NCI-H128 (cell line): ENCODE measurements at regions not wholly inside any gene's neighbourhood (a gene's known extent, or its start where the extent isn't known, plus 50 kb on each side); places are given as distances from the start of the nearest gene placed in this dataset.
A peak's percentile ranks its signal among the peaks of the same experiment; 100 is the strongest.
"Not testable (repeated sequence)": the region's sequence is repeated elsewhere in the genome, so short reads cannot be mapped to it uniquely, and the experiment has no call there.

Experiments used
- DNase-seq: peaks from one replicate; lab custom pipeline; 2025; ENCODE audit not compliant: unreplicated experiment; lab: John Stamatoyannopoulos, UW

GRCh38 chr10:36462194-36462593, 663.2 kb upstream of the ANKRD30A start:
- no peak for DNase-seq

- not testable (repeated sequence) for DNase-seq
Observed at GRCh38 chr10:36458437-36458836, 667.0 kb upstream of the ANKRD30A start.

- no peak for DNase-seq
Observed at GRCh38 chr10:36457751-36458150, 667.6 kb upstream of the ANKRD30A start.

GRCh38 chr10:36455526-36456133, 669.8 kb upstream of the ANKRD30A start:
- no peak for DNase-seq

DNA sequence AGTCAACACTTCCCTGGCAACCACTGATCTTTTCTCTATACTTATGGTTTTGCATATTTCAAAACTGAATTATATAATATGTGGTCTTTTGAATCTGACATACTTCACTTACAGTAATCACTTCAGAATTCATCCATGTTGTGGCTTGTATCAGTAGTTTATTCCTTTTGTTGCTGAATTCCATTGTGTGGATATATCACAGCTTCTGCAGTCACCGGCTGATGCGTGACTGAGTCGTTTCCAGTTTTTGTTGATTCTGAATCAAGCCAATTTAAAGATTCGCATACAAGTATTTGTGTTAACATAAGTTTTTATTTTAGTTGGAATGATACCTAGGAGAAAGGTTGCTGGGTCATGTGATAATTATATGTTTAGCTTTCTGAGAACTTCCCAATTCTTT, 672.5 kb upstream of the ANKRD30A start:
- DNase-seq: no peak

GRCh38 chr10:36451391-36451970, 673.9 kb upstream of the ANKRD30A start:
- DNase-seq: no peak

DNA sequence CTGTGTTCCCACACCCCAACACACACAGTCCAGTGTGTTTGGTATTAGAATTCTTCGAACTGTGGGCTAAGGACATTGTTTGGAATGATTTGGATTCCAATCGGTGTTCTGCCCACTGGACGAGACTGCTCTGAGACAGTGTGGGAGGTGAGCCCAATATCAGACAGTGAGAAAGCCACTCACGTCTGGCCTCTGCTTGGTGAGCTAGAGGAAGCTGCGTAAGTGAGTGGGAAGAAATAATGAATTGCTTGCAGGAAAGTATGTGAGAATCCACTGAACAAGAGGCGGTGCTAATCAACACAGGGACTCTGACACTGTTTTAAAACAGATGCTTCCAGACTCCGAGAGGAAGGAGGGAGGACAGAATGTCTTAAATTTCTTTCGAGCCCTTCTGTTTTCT, 675.0 kb upstream of the ANKRD30A start:
- DNase-seq: no peak

DNA sequence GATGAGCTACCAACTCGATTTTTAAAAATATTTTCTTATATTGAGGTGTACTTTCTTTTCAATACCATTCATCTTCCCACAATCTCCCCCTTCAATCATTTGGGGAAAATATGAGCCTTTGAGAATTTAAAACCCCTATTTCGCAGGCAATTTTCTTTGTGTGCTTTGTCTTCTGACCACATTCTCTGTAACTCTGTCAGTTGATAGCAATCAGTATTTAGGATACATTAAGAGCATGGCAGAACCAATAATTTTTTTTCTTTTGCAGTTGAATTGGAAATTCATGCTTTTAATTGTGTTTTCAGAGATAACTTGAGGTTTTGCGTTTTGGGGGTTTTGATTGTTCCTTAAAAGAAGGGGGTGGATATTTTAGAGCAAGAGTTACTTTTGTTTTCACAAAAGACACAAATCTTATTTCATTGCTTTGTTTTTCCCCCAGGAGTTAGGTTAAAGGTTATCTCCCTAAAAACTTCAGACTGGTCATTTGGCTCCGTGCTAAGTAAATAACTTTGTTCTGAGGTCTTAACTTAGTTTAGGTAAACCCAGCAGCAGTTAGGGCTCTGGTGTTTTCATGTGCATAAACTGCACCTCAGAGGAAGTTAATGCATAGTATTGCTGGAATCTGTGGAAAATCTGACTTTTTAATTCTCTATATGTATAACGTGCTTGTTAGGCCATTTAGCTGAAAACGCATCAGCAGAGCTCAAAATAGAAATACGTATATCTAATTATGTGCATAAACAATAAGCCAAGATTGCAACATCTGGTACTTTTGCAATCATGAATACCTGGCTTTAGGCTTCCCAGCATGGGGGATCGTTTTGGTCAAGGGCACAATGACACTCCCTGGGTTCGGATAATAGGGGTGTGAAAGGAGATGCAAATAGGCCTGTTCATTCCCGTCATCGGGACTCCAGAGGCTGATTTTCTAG, 676.4 kb upstream of the ANKRD30A start:
- no peak for DNase-seq

- peak; percentile 9 for DNase-seq
Observed at GRCh38 chr10:36446881-36447280, 678.5 kb upstream of the ANKRD30A start.

- no peak for DNase-seq
Observed at GRCh38 chr10:36443233-36443632, 682.2 kb upstream of the ANKRD30A start.

DNA sequence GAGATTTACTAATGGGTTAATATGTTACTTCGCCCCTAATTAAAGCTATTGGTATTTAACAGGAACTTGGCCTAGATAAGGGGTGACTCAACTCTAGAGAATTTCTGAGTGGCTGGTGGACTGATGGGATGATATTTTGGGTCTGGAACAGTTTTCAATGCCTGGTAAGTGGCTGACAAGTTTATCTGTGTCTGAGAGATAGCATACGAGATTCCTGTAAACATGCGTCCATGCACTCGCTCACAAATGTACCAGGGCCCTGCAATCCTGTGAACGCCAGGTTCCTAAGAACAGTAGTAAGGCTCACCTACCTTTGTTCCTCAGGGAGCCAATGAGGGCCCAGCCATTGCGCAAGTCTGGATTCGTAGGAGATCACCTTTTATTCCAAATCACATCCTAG, 683.8 kb upstream of the ANKRD30A start:
- DNase-seq: no peak

GRCh38 chr10:36440539-36440938, 684.9 kb upstream of the ANKRD30A start:
- no peak for DNase-seq

DNA sequence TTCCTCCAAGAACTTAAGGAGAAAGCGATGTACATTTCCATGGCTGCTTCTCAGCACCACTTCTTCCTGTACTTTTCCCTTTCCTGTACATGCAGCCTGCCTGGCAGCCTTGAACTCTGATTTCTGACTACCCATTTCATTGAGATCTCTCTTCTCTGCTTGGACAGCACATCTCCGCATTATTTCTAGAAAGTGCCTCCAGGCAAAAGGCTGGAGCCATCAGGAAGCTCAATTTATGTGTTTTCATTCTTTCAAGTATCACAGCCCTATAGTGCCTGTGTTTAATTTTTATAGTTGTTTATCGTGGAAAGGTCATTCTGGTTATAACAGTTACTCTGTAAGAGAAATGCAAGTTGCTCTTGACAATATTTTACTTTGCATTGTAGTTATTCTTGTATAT, 688.0 kb upstream of the ANKRD30A start:
- no peak for DNase-seq

DNA sequence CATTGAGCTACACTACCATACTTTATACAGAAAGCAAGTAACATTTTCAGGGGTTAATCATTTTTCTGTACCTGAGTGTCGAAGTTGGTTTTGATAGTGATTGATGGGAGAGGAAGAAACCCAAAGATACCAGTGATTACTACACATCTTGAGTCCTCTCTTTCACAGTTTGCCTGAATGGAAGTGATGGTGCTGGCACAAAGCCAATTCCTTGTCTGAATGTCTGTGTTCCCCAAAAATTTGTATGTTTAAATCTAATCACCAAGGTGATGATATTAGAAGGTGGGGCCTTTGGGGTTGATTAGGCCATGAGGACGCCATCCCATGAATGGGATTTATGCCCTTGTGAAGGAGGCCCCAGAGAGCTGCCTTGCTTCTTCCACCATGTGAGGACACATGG, 696.9 kb upstream of the ANKRD30A start:
- DNase-seq: no peak

DNA sequence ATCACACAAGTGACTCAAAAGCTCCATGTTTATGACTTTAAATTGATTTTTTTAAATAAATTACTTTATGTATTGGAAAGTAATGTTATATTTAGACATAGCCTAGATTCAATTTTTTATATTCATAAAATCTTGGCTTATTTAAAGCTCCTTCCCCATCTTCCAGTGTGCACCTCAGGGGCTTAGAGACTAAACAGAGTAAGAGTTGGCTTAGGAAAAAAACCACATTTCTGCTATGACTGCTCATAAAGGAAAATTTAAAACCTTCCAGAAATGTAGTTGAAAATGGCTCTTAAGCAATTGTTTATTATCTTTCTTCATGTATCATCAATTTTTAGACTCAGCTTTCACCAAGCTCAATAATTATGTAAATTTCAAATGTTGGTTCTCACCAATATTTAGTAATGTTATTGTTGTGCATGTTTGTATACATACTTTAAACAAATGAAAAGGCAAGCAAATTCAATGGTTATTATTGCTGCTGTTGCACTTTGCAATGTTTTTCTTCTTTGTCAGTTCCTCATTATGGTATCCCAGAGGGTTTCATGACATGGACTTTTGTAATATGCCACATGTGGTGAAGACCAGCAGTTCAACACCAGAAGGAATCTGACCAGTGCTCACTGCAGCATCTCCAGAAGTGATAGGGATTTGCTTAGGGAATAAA, 700.1 kb upstream of the ANKRD30A start:
- DNase-seq: no peak

DNA sequence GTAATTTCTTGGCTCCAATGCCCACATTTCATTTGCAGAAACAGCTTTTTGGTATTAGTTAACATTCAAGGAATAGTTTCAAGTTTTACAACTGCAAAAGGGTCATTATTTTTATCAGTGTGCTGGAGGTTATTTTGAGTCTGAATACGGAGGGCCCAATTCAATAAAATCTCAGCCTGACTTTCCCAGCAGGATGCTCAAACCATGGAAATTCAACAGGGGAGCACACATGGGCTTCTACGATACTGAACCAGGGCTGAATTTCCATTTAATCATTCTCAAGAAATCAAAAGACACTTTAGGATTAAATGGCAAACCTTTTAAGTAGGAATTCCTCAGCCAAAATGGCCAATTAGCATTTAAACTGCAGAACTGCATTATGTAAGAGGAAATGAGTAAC, 700.9 kb upstream of the ANKRD30A start:
- DNase-seq: no peak

GRCh38 chr10:36423821-36424248, 701.6 kb upstream of the ANKRD30A start:
- DNase-seq: no peak

GRCh38 chr10:36421992-36422391, 703.4 kb upstream of the ANKRD30A start:
- DNase-seq: no peak

DNA sequence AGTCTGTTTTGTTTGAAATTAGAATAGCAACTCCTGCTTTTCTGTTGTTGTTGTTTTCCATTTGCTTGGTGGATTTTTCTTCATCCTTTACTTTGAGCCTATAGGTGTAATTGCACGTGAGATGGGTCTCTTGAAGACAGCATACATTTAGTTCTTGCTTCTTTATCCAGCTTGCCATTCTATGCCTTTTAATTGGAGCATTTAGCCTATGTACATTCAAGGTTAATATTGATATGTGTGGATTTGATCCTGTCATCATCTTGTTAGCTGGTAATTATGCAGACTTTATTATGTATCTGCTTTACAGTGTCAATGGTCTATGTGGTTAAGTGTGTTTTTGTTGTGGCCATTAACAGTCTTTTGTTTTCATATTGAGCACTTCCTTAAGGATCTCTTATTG, 708.9 kb upstream of the ANKRD30A start:
- no peak for DNase-seq

DNA sequence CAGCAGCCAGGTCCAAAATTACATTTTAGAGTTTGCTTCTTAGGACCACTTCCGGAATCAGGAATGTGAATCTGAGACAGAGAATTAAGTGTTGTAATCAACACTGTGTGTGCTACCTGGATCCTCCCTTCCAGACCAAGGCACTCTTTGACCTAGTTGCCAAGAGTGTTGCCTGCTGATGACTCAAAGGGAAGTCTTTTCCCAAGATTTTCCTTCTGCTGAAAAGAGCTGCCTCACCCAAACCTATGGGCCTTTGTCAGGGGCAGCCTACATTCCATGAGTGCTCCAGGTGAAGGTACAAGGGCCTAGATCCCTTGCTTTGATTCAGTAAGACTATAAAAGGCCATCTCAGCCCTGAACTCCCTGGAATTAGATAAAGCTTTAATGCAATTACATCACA, 712.5 kb upstream of the ANKRD30A start:
- no peak for DNase-seq

GRCh38 chr10:36400238-36400637, 725.2 kb upstream of the ANKRD30A start:
- not testable (repeated sequence) for DNase-seq

DNA sequence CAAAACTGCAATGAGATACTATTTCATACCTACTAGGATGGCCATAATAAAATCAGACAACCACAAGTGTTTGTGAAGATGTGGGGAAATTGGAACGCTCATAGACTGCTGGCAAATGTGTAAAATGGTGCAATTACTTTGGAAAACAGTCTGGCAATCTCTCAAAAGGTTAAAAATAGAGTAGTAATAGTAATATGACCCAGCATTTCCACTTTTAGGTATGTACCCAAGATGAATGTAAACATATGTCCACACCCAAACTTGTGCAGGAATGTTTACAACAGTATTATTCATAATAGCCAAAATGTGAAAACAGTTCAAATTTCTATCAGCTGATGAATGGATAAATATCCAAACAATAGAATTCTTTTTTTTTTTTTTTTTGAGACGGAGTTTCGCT, 731.6 kb upstream of the ANKRD30A start:
- DNase-seq: no peak
